ENCODE measurements at regions not wholly inside any gene's neighbourhood (a gene's known extent, or its start where the extent isn't known, plus 50 kb on each side); places are given as distances from the start of the nearest gene placed in this dataset.
"Not testable (repeated sequence)": the region's sequence is repeated elsewhere in the genome, so short reads cannot be mapped to it uniquely, and the experiment has no call there.

DNA sequence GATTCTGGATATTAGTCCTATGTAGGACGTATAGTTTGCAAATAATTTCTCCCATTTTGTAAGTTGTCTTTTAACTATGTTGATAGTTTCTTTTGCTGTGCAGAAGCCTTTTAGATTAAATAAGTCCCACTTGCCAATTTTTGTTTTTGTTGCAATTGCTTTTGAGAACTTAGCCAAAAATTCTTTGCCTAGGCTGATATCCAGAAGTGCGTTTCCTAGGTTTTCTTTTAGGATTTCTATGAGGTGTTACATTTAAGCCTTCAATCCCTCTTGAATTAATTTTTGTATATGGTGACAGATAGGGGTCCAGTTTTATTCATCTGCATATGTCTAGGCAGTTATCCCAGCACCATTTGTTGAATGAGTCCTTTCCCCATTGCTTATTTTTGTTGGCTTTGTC, 264.4 kb upstream of the OR4E1 start:
- H3K9me3 ChIP-seq (ENCODE audit: control insufficient read depth, low read length), result no peaks in the 10 kb centered on the region
- H3K4me1 ChIP-seq (ENCODE audit: control insufficient read depth, insufficient read depth, low read length), result no peaks in the 10 kb centered on the region
- H3K4me3 ChIP-seq (ENCODE audit: low read length), result no peak overlapping the region
- H3K36me3 ChIP-seq (ENCODE audit: control insufficient read depth, insufficient read depth, low read length), result no peaks in the 10 kb centered on the region
- H3K27me3 ChIP-seq (ENCODE audit: control insufficient read depth, insufficient read depth, low read length), result no peaks in the 10 kb centered on the region
- H3K9ac ChIP-seq (ENCODE audit: low read length), result no peak overlapping the region

DNA sequence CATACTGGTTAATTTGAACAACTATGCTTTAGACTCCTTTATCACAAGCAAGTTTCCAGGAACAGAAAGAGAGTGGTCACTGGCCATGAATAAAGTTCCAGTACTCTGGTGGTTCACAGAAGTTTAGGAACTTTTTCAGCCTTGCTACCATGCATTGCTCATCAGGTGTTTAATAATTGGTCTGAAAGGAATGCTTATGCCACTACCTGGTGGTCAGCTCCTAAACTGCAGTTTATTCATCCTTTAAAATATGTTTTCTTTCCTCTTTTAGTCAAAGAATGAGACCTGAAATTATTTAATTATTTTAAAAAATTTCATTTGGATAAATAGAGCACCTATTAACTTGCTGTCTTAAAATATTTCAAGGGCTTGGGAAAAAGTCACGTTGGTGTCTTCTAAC, 260.1 kb upstream of the OR4E1 start:
- H3K36me3 ChIP-seq (ENCODE audit: control insufficient read depth, insufficient read depth, low read length), result no peaks in the 10 kb centered on the region
- no peaks in the 10 kb centered on the region for H3K9me3 ChIP-seq (ENCODE audit: control insufficient read depth, low read length)
- H3K4me1 ChIP-seq (ENCODE audit: control insufficient read depth, insufficient read depth, low read length), result no peaks in the 10 kb centered on the region
- H3K27me3 ChIP-seq (ENCODE audit: control insufficient read depth, insufficient read depth, low read length), result no peaks in the 10 kb centered on the region
- no peak overlapping the region for H3K4me3 ChIP-seq (ENCODE audit: low read length)
- no peak overlapping the region for H3K9ac ChIP-seq (ENCODE audit: low read length)

DNA sequence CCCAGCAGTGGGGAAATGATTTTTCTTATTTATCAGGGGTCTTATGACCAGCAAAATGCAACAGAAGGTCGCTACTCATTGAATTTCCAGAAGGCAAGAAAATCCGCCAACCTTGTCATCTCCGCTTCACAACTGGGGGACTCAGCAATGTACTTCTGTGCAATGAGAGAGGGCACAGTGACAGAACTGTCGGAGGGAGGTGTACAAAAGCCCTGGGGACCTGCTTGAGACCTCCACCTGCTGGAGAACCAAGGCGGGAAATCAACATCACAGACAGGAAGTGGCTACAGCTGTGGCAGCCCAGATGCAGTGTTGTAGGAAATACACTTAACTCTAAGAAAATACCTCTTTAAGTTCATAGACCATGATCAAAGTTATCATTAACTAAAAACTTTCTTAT, 250.9 kb upstream of the OR4E1 start:
- Histone ChIP-seq H3K9ac (ENCODE audit: low read length) (no peak overlapping the region), H3K9me3 (ENCODE audit: control insufficient read depth, low read length) (no peaks in the 10 kb centered on the region), H3K27me3 (ENCODE audit: control insufficient read depth, insufficient read depth, low read length) (no peaks in the 10 kb centered on the region), H3K36me3 (ENCODE audit: control insufficient read depth, insufficient read depth, low read length) (no peaks in the 10 kb centered on the region), H3K4me1 (ENCODE audit: control insufficient read depth, insufficient read depth, low read length) (no peaks in the 10 kb centered on the region), H3K4me3 (ENCODE audit: low read length) (no peak overlapping the region)

DNA sequence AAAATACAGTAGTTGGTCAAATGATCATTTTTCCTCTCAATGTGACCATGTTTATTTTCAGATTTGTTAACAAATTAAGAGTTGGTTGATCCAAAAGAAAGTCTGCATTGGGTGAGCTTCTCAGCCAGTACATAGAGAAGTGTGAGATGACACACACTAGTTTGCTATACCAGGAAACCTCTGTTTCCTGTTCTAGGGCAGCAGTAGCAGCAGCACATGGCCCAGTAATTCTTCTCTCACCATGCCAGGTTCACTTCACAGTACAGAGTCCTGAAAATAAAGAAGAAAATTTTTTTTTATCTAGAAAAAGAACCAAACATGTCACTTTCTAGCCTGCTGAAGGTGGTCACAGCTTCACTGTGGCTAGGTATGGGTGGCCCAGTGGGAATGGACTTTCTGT, 250.2 kb upstream of the OR4E1 start:
- Histone ChIP-seq H3K9ac (ENCODE audit: low read length) (no peak overlapping the region), H3K27me3 (ENCODE audit: control insufficient read depth, insufficient read depth, low read length) (no peaks in the 10 kb centered on the region), H3K36me3 (ENCODE audit: control insufficient read depth, insufficient read depth, low read length) (no peaks in the 10 kb centered on the region), H3K4me1 (ENCODE audit: control insufficient read depth, insufficient read depth, low read length) (no peaks in the 10 kb centered on the region), H3K9me3 (ENCODE audit: control insufficient read depth, low read length) (no peaks in the 10 kb centered on the region), H3K4me3 (ENCODE audit: low read length) (no peak overlapping the region)

DNA sequence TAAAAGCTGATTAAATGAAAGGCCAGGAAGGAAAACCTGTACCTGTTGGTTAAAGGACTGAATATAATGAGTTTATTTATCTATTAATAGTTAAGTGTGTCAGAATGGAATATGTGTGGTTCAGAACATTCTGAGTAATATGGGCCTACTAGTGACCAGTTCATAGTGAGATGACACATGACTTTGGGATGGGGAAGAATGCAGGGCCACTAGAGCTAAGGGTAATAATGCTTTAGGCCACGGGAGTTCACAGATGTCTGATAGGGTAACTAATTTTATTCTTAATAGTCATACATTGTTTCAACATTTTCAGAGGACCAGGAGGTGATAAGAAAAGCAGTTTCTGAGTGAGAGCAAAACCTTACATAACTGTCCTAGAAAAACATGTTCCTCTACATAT, 247.8 kb upstream of the OR4E1 start:
- no peak overlapping the region for H3K9ac ChIP-seq (ENCODE audit: low read length)
- H3K27me3 ChIP-seq (ENCODE audit: control insufficient read depth, insufficient read depth, low read length), result no peaks in the 10 kb centered on the region
- H3K4me1 ChIP-seq (ENCODE audit: control insufficient read depth, insufficient read depth, low read length), result peaks cover 15% of the 10 kb centered on the region
- no peaks in the 10 kb centered on the region for H3K36me3 ChIP-seq (ENCODE audit: control insufficient read depth, insufficient read depth, low read length)
- no peak overlapping the region for H3K4me3 ChIP-seq (ENCODE audit: low read length)
- H3K9me3 ChIP-seq (ENCODE audit: control insufficient read depth, low read length), result no peaks in the 10 kb centered on the region

DNA sequence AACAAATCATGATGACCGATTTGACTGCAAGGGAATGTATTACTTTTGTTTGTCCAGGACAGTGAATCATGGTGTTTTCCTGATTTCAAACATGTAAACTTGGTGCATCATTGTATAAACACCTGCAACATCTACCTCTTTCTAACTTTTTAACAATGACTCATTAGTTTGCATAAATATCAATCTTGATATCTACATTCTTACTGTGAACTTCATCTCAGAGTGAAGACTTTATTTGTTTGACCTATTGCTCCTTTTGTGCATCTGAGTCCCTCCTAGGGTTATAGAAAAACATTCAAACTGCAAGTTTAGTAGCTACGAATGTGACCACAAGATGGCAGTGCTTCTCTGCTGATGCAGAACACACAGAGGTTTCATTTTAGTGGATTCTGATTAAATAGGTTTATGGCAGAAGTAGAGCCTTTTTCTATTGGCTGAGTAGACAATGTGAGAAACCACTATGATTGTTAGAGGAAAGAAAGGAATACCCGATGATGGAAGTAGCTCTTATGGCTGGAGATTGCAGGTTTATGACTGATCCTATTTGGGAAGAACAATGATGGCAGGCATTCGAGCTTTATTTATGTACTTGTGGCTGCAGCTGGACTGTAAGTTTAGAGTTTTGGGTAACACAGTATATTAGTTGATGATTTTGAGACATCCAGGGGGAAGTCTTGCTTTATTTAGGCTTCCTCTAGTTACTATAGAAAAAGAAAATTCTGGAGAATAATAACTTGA, 244.2 kb upstream of the OR4E1 start:
- H3K4me3 ChIP-seq (ENCODE audit: low read length), result no peak overlapping the region
- H3K27me3 ChIP-seq (ENCODE audit: control insufficient read depth, insufficient read depth, low read length), result no peaks in the 10 kb centered on the region
- H3K9me3 ChIP-seq (ENCODE audit: control insufficient read depth, low read length), result no peaks in the 10 kb centered on the region
- peak overlapping the region; percentile 20 for H3K9ac ChIP-seq (ENCODE audit: low read length)
- peaks cover 31% of the 10 kb centered on the region for H3K4me1 ChIP-seq (ENCODE audit: control insufficient read depth, insufficient read depth, low read length)
- H3K36me3 ChIP-seq (ENCODE audit: control insufficient read depth, insufficient read depth, low read length), result no peaks in the 10 kb centered on the region

DNA sequence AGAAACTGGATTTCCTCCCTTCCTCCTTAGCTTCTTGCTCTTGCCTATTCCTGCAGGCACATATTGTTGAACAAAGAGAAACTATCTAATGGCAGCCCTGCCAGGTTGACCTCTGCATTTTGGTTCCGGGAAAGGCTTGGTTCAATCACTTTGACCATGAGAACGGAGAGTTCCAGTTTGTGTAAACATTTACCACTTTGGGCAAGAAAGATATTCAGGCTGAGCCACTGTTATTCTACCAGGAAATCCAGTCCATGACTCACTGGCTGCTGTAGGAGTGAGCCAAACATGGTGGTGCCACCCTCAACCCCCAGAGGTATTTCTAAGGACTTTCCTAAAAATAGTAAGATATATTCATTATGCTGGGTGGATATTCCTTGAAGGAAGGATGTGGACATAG, 242.2 kb upstream of the OR4E1 start:
- Histone ChIP-seq H3K4me3 (ENCODE audit: low read length) (no peak overlapping the region), H3K27me3 (ENCODE audit: control insufficient read depth, insufficient read depth, low read length) (no peaks in the 10 kb centered on the region), H3K9ac (ENCODE audit: low read length) (no peak overlapping the region), H3K9me3 (ENCODE audit: control insufficient read depth, low read length) (no peaks in the 10 kb centered on the region), H3K4me1 (ENCODE audit: control insufficient read depth, insufficient read depth, low read length) (peaks cover 31% of the 10 kb centered on the region), H3K36me3 (ENCODE audit: control insufficient read depth, insufficient read depth, low read length) (no peaks in the 10 kb centered on the region)

DNA sequence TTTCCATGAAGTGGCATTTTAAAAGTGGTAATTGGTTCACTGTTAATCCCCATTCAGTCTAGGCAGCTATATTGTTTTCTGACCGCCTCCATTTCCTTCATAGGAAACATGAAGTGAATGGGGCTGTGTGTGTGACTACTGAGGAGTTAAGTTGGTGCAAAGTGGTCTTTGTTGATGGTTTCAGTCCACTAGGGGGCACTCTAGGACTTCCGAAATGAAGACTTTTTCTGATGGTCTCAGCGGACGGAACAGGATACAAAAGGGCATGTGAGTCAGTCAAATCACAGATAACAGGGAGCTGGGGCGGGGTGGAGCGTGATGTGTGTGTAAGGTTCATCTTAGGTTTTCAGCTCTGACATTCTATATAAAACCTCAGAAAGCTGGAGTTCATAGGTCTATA, 240.1 kb upstream of the OR4E1 start:
- no peaks in the 10 kb centered on the region for H3K36me3 ChIP-seq (ENCODE audit: control insufficient read depth, insufficient read depth, low read length)
- H3K9me3 ChIP-seq (ENCODE audit: control insufficient read depth, low read length), result no peaks in the 10 kb centered on the region
- no peak overlapping the region for H3K4me3 ChIP-seq (ENCODE audit: low read length)
- no peak overlapping the region for H3K9ac ChIP-seq (ENCODE audit: low read length)
- peaks cover 31% of the 10 kb centered on the region for H3K4me1 ChIP-seq (ENCODE audit: control insufficient read depth, insufficient read depth, low read length)
- H3K27me3 ChIP-seq (ENCODE audit: control insufficient read depth, insufficient read depth, low read length), result no peaks in the 10 kb centered on the region

DNA sequence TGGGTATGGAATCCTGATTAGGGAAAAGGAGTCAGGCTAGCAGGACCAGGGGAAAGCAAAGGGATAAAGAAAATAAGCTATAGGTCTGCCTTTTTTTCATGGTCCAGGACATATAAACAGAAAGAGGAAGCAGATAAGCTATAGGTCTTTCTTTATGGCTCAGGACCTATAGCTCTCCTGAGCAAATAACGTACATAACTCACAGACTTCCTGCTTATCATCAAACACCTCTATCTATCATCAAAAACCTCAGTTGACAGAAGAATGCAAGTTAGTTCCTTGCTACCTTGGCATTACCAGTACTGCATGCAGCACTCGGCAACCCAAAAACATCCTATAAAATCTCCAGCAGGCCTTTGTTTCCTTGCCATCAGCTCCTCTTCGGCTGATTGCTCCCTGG, 238.7 kb upstream of the OR4E1 start:
- no peaks in the 10 kb centered on the region for H3K36me3 ChIP-seq (ENCODE audit: control insufficient read depth, insufficient read depth, low read length)
- no peaks in the 10 kb centered on the region for H3K27me3 ChIP-seq (ENCODE audit: control insufficient read depth, insufficient read depth, low read length)
- H3K4me1 ChIP-seq (ENCODE audit: control insufficient read depth, insufficient read depth, low read length), result peaks cover 25% of the 10 kb centered on the region
- H3K4me3 ChIP-seq (ENCODE audit: low read length), result no peak overlapping the region
- no peak overlapping the region for H3K9ac ChIP-seq (ENCODE audit: low read length)
- H3K9me3 ChIP-seq (ENCODE audit: control insufficient read depth, low read length), result no peaks in the 10 kb centered on the region

DNA sequence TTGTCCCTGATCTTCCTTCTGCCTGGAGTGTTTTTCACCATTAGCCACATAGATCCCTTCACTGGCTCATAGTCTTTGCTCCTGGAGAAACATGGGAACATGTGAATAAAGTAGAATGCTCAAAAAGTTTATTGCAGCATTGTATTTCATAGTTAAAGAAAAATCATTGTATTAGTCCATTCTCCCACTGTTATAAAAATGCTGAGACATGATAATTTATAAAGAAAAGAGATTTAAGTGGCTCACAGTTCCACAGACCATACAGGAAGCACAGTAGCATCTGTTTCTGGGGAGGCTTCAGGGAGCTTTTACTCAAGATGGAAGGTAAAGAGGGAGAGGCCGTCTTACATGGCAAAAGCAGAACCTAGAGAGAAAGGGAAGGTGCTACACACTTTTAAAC, 238.3 kb upstream of the OR4E1 start:
- Histone ChIP-seq H3K4me3 (ENCODE audit: low read length) (no peak overlapping the region), H3K36me3 (ENCODE audit: control insufficient read depth, insufficient read depth, low read length) (no peaks in the 10 kb centered on the region), H3K9me3 (ENCODE audit: control insufficient read depth, low read length) (no peaks in the 10 kb centered on the region), H3K9ac (ENCODE audit: low read length) (no peak overlapping the region), H3K4me1 (ENCODE audit: control insufficient read depth, insufficient read depth, low read length) (peaks cover 20% of the 10 kb centered on the region), H3K27me3 (ENCODE audit: control insufficient read depth, insufficient read depth, low read length) (no peaks in the 10 kb centered on the region)

DNA sequence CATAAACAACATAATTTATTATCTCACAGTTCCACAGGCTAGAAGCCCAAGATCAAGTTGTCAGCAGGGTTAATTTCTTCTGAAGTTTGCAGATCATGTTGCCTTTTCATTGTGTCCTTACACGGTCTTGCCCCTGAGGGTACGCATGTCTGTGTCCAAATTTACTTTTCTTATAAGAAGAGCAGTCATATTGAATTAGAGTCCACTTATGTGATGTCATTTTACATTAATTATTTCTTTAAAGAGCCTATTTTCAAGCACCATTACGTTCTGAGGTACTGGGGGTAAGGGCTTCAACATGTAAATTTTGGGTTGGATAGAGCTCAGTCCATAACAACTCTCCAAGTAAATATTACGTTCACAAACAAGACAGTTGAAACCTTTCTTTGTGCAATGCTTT, 236.6 kb upstream of the OR4E1 start:
- no peaks in the 10 kb centered on the region for H3K27me3 ChIP-seq (ENCODE audit: control insufficient read depth, insufficient read depth, low read length)
- no peak overlapping the region for H3K9ac ChIP-seq (ENCODE audit: low read length)
- no peak overlapping the region for H3K4me3 ChIP-seq (ENCODE audit: low read length)
- no peaks in the 10 kb centered on the region for H3K36me3 ChIP-seq (ENCODE audit: control insufficient read depth, insufficient read depth, low read length)
- no peaks in the 10 kb centered on the region for H3K9me3 ChIP-seq (ENCODE audit: control insufficient read depth, low read length)
- peaks cover 4% of the 10 kb centered on the region for H3K4me1 ChIP-seq (ENCODE audit: control insufficient read depth, insufficient read depth, low read length)

DNA sequence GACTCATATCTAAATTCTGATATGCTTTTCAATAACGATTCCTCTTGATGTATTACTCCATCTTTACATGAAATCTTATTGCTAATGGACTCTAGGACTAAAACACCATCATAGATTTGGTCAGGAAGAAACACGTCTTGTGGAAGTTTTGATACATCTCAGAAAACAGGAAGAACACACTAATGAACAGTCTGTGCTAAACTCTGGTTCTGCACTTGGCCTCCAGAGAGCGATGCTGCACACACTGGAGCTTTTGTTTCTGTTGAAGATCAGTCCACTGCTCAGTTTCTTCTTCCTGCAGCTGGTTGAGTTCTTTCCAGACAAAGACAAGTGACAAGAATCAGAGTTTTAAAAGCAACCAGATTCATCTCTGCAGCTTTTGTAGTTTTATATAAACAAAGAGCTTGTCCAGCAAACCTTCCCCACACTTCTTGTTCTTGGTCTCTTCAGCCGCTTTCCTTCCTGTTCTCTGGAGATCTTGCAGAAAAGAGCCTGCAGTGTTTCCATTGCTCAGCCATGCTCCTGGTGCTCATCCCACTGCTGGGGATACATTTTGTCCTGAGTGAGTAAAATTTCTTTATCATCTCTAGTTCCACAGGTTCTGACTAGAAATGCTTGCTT, 229.1 kb upstream of the OR4E1 start:
- no peaks in the 10 kb centered on the region for H3K9me3 ChIP-seq (ENCODE audit: control insufficient read depth, low read length)
- H3K4me1 ChIP-seq (ENCODE audit: control insufficient read depth, insufficient read depth, low read length), result no peaks in the 10 kb centered on the region
- no peaks in the 10 kb centered on the region for H3K27me3 ChIP-seq (ENCODE audit: control insufficient read depth, insufficient read depth, low read length)
- no peak overlapping the region for H3K9ac ChIP-seq (ENCODE audit: low read length)
- H3K36me3 ChIP-seq (ENCODE audit: control insufficient read depth, insufficient read depth, low read length), result no peaks in the 10 kb centered on the region
- no peak overlapping the region for H3K4me3 ChIP-seq (ENCODE audit: low read length)

DNA sequence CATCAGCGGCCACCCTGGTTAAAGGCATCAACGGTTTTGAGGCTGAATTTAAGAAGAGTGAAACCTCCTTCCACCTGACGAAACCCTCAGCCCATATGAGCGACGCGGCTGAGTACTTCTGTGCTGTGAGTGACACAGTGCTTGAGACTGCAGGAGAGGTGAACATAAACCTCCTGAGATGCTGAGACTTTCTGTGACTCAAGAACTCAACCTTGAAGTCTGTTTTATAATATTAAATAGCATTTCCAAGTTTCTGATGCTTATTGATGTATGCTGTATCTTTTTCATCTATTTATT, 221.2 kb upstream of the OR4E1 start:
- H3K9ac ChIP-seq (ENCODE audit: low read length); H3K27me3 ChIP-seq (ENCODE audit: control insufficient read depth, insufficient read depth, low read length); H3K36me3 ChIP-seq (ENCODE audit: control insufficient read depth, insufficient read depth, low read length); H3K4me3 ChIP-seq (ENCODE audit: low read length); H3K9me3 ChIP-seq (ENCODE audit: control insufficient read depth, low read length); H3K4me1 ChIP-seq (ENCODE audit: control insufficient read depth, insufficient read depth, low read length): not testable (repeated sequence)

Measured in mucosa of stomach (tissue), 1 donor.